ENCODE measurements at regions not wholly inside any gene's neighbourhood (a gene's known extent, or its start where the extent isn't known, plus 50 kb on each side); places are given as distances from the start of the nearest gene placed in this dataset.

- TF ChIP-seq SIN3A (IDR thresholded peaks at IDR 0.05; ENCODE audit: borderline replicate concordance, insufficient read depth, low read length) (no peak), FOXP2 (optimal IDR thresholded peaks at IDR 0.05; ENCODE audit: borderline replicate concordance, extremely low read depth, extremely low read length, insufficient read depth) (no peak), REST (IDR thresholded peaks at IDR 0.05; ENCODE audit: insufficient read depth in 1 of 2, low read depth in 2 of 2, low read length in 2 of 2) (no peak), TAF1 (IDR thresholded peaks at IDR 0.05; ENCODE audit: borderline replicate concordance, insufficient read depth, low read length) (no peak), POLR2AphosphoS5 (IDR thresholded peaks at IDR 0.05; ENCODE audit: low read depth, low read length) (no peak)
Observed at GRCh38 chr20:60513141-60513540, 554.9 kb downstream of the CDH26 start.

- TF ChIP-seq FOXP2 (optimal IDR thresholded peaks at IDR 0.05; ENCODE audit: borderline replicate concordance, extremely low read depth, extremely low read length, insufficient read depth) (no peak), POLR2AphosphoS5 (IDR thresholded peaks at IDR 0.05; ENCODE audit: low read depth, low read length) (no peak), TAF1 (IDR thresholded peaks at IDR 0.05; ENCODE audit: borderline replicate concordance, insufficient read depth, low read length) (no peak), REST (IDR thresholded peaks at IDR 0.05; ENCODE audit: insufficient read depth in 1 of 2, low read depth in 2 of 2, low read length in 2 of 2) (no peak), SIN3A (IDR thresholded peaks at IDR 0.05; ENCODE audit: borderline replicate concordance, insufficient read depth, low read length) (no peak)
Observed at GRCh38 chr20:60516442-60516841, 558.2 kb downstream of the CDH26 start.

- no peak for TF ChIP-seq REST (IDR thresholded peaks at IDR 0.05; ENCODE audit: insufficient read depth in 1 of 2, low read depth in 2 of 2, low read length in 2 of 2)
- TF ChIP-seq POLR2AphosphoS5 (IDR thresholded peaks at IDR 0.05; ENCODE audit: low read depth, low read length), result no peak
- no peak for TF ChIP-seq FOXP2 (optimal IDR thresholded peaks at IDR 0.05; ENCODE audit: borderline replicate concordance, extremely low read depth, extremely low read length, insufficient read depth)
- TF ChIP-seq TAF1 (IDR thresholded peaks at IDR 0.05; ENCODE audit: borderline replicate concordance, insufficient read depth, low read length), result no peak
- no peak for TF ChIP-seq SIN3A (IDR thresholded peaks at IDR 0.05; ENCODE audit: borderline replicate concordance, insufficient read depth, low read length)
Observed at GRCh38 chr20:60518022-60518421, 559.8 kb downstream of the CDH26 start.

- TF ChIP-seq REST (IDR thresholded peaks at IDR 0.05; ENCODE audit: insufficient read depth in 1 of 2, low read depth in 2 of 2, low read length in 2 of 2) (no peak), FOXP2 (optimal IDR thresholded peaks at IDR 0.05; ENCODE audit: borderline replicate concordance, extremely low read depth, extremely low read length, insufficient read depth) (no peak), SIN3A (IDR thresholded peaks at IDR 0.05; ENCODE audit: borderline replicate concordance, insufficient read depth, low read length) (no peak), TAF1 (IDR thresholded peaks at IDR 0.05; ENCODE audit: borderline replicate concordance, insufficient read depth, low read length) (no peak), POLR2AphosphoS5 (IDR thresholded peaks at IDR 0.05; ENCODE audit: low read depth, low read length) (no peak)
Observed at GRCh38 chr20:60525397-60525796, 567.2 kb downstream of the CDH26 start.

GRCh38 chr20:60527656-60528055, 569.4 kb downstream of the CDH26 start:
- TF ChIP-seq POLR2AphosphoS5 (IDR thresholded peaks at IDR 0.05; ENCODE audit: low read depth, low read length) (no peak), REST (IDR thresholded peaks at IDR 0.05; ENCODE audit: insufficient read depth in 1 of 2, low read depth in 2 of 2, low read length in 2 of 2) (no peak), SIN3A (IDR thresholded peaks at IDR 0.05; ENCODE audit: borderline replicate concordance, insufficient read depth, low read length) (no peak), TAF1 (IDR thresholded peaks at IDR 0.05; ENCODE audit: borderline replicate concordance, insufficient read depth, low read length) (no peak), FOXP2 (optimal IDR thresholded peaks at IDR 0.05; ENCODE audit: borderline replicate concordance, extremely low read depth, extremely low read length, insufficient read depth) (no peak)

Measured in PFSK-1 (cell line).